ENCODE measurements at regions not wholly inside any gene's neighbourhood (a gene's known extent, or its start where the extent isn't known, plus 50 kb on each side); places are given as distances from the start of the nearest gene placed in this dataset.

GRCh38 chr3:36631549-36631948, 132.8 kb downstream of the DCLK3 start:
- TF ChIP-seq, protein P1, sequence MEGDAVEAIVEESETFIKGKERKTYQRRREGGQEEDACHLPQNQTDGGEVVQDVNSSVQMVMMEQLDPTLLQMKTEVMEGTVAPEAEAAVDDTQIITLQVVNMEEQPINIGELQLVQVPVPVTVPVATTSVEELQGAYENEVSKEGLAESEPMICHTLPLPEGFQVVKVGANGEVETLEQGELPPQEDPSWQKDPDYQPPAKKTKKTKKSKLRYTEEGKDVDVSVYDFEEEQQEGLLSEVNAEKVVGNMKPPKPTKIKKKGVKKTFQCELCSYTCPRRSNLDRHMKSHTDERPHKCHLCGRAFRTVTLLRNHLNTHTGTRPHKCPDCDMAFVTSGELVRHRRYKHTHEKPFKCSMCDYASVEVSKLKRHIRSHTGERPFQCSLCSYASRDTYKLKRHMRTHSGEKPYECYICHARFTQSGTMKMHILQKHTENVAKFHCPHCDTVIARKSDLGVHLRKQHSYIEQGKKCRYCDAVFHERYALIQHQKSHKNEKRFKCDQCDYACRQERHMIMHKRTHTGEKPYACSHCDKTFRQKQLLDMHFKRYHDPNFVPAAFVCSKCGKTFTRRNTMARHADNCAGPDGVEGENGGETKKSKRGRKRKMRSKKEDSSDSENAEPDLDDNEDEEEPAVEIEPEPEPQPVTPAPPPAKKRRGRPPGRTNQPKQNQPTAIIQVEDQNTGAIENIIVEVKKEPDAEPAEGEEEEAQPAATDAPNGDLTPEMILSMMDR (IDR thresholded peaks at IDR 0.05; ENCODE audit: insufficient read depth, low read length, poor library complexity, severe bottlenecking) = no peak
- DNase-seq (ENCODE audit: extremely low read depth, insufficient read length) = no peak
- Histone ChIP-seq H3K4me3 (replicated peaks; ENCODE audit: low read depth, low read length) (no peak overlapping the region), H3K36me3 (ENCODE audit: control insufficient read depth, insufficient read depth, low read length) (no peaks in the 10 kb centered on the region), H3K27me3 (replicated peaks; ENCODE audit: control insufficient read depth, insufficient read depth, low read length) (no peaks in the 10 kb centered on the region; the same call in 1 of the 2 replicates)

DNA sequence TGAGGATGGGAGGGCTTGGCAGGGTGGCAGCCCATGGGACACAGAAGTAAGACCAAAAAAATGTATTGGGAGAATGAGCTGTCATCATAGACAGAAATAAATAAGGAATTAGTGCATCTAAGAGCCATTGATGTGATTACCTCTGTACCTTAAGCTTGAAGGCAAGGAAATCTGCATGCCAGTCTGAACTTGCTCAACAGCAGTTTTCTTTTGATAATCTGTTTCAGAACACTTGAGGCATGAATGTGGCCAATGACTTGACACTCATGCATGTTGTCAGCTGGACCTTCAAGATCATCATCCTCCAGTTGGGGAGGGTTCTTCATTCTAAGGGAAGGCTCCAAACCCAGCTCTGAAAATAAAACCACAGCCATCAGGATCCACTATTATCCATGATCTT, 148.5 kb downstream of the DCLK3 start:
- no peaks in the 10 kb centered on the region for H3K36me3 ChIP-seq (ENCODE audit: control insufficient read depth, insufficient read depth, low read length)
- H3K27me3 ChIP-seq (replicated peaks; ENCODE audit: control insufficient read depth, insufficient read depth, low read length) = no peaks in the 10 kb centered on the region
- TF ChIP-seq, protein P1 (IDR thresholded peaks at IDR 0.05; ENCODE audit: insufficient read depth, low read length, poor library complexity, severe bottlenecking) = no peak
- H3K4me3 ChIP-seq (replicated peaks; ENCODE audit: low read depth, low read length) = no peak overlapping the region
- DNase-seq (ENCODE audit: extremely low read depth, insufficient read length) = no peak

DNA sequence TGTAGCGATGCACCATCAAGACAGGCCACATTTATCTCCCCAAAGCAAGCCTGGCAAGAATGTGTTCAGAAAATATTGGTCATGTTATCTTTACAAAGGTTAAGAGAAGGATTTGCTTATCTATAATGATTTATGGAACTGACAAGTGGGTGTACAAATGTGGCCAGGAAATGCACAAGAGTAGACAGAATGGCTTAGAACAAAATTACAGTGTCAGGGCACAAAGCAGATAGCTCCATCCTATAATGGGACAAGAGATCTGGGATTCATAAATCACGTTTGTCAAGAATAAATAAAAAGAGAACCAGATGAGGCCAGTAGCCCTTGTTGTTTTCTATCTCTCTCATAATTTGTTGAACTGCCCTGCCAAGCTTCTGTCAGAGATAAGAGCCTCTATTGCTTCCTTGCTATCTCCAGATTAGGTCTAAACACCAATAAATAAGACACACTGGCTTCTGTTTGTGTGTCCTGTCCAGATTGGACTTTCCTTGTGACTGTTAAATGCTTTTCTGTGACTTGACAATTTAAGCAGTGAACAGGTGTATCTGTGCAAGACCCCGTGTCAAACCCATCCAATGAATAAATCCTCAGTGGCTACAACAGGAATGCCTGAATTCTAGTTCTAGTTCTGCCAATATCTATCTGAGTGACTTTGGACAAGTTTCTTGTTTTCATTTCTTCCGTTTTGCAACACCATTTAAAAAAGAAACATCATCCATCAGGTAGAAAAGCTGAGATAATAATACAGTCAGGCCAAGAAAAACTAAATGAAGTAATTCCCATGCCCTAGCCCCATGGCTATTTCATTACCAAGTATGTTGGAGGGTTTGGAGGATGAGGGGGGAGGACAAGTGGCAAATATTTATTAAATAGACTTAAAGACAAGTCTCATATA, 157.2 kb downstream of the DCLK3 start:
- no peak for DNase-seq (ENCODE audit: extremely low read depth, insufficient read length)
- Histone ChIP-seq H3K27me3 (replicated peaks; ENCODE audit: control insufficient read depth, insufficient read depth, low read length) (no peaks in the 10 kb centered on the region; the same call in 1 of the 2 replicates), H3K36me3 (ENCODE audit: control insufficient read depth, insufficient read depth, low read length) (no peaks in the 10 kb centered on the region), H3K4me3 (replicated peaks; ENCODE audit: low read depth, low read length) (no peak overlapping the region)
- TF ChIP-seq, protein P1 (IDR thresholded peaks at IDR 0.05; ENCODE audit: insufficient read depth, low read length, poor library complexity, severe bottlenecking) = no peak

- H3K27me3 ChIP-seq (replicated peaks; ENCODE audit: control insufficient read depth, insufficient read depth, low read length) = no peaks in the 10 kb centered on the region
- H3K4me3 ChIP-seq (replicated peaks; ENCODE audit: low read depth, low read length) = no peak overlapping the region
- TF ChIP-seq, protein P1 (IDR thresholded peaks at IDR 0.05; ENCODE audit: insufficient read depth, low read length, poor library complexity, severe bottlenecking) = no peak
- H3K36me3 ChIP-seq (ENCODE audit: control insufficient read depth, insufficient read depth, low read length) = no peaks in the 10 kb centered on the region
- no peak for DNase-seq (ENCODE audit: extremely low read depth, insufficient read length)
These were observed 160.9 kb downstream of the DCLK3 start for GRCh38 chr3:36603423-36603822.

- Histone ChIP-seq H3K4me3 (replicated peaks; ENCODE audit: low read depth, low read length) (no peak overlapping the region), H3K27me3 (replicated peaks; ENCODE audit: control insufficient read depth, insufficient read depth, low read length) (no peaks in the 10 kb centered on the region), H3K36me3 (ENCODE audit: control insufficient read depth, insufficient read depth, low read length) (no peaks in the 10 kb centered on the region)
- TF ChIP-seq, protein P1 (IDR thresholded peaks at IDR 0.05; ENCODE audit: insufficient read depth, low read length, poor library complexity, severe bottlenecking) = no peak
- DNase-seq (ENCODE audit: extremely low read depth, insufficient read length) = no peak
These were observed 163.9 kb downstream of the DCLK3 start for GRCh38 chr3:36600404-36600803.

All from GM06990 (cell line).